ENCODE measurements at regions not wholly inside any gene's neighbourhood (a gene's known extent, or its start where the extent isn't known, plus 50 kb on each side); places are given as distances from the start of the nearest gene placed in this dataset.

DNA sequence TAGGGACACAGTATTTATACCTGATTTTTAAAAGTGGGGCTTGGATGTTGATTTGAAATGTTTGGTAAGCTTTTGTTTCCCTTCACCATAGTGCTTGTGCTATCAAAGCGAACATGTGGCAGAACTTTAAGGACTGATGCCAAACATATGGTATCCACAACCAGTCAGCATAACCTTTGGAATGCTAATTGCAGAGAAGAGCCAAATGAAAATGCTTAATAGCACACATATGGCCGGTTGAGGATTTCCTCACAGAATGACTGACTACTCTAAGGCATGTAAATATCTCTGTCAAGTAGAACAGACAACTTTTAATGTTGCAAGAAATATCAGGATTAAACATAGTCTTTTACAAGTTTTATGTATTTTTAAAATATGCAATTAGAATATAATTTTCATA is 120.9 kb upstream of the COL3A1 start:
- DNase-seq = no peak

DNA sequence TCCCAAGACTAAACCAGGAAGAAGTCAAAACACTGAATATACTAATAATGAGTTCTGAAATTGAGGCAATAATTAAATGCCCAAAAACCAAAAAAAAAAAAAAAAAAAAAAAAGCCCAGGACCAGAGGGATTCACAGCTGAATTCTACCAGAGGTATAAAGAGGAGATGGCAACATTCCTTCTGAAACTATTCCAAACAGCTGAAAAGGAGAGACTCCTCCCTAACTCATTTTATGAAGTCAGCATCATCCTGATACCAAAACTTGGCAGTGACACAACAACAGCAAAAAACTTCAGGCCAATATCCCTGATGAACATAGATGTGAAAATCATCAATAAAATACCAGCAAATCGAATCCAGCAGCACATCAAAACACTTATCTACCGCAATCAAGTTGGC is 108.5 kb upstream of the COL3A1 start:
- no peak for DNase-seq

- DNase-seq = no peak
Measured at GRCh38 chr2:188869550-188869949, 104.6 kb upstream of the COL3A1 start.

GRCh38 chr2:188870289-188870688 is 103.9 kb upstream of the COL3A1 start:
- peak; percentile 52 for DNase-seq

GRCh38 chr2:188875104-188875503 is 99.1 kb upstream of the COL3A1 start:
- DNase-seq = no peak

GRCh38 chr2:188878716-188879115 is 95.5 kb upstream of the COL3A1 start:
- no peak for DNase-seq

GRCh38 chr2:188880740-188881139 is 93.4 kb upstream of the COL3A1 start:
- no peak for DNase-seq

GRCh38 chr2:188881434-188881833 is 92.7 kb upstream of the COL3A1 start:
- DNase-seq = no peak

DNA sequence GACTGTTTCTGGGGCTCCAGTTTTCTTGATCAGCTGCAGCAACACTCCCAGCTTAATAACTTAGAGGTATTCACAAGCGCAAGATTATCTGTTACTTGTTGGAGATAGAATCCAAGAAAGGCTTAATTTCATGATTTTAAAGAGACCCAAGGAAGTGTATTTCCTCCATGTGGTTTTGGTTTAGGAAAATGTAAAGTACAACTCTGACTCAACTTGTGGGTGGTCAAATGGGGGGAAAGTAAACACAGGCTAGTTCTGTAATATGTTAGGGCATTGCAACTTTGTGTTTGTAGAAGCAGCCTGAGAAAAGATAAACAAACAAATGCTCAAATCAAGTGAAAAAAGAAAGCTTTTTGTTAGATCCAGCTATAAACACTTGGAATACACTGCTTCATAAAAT is 90.1 kb upstream of the COL3A1 start:
- DNase-seq = no peak

- no peak for DNase-seq
Measured at GRCh38 chr2:188884517-188884916, 89.7 kb upstream of the COL3A1 start.

- DNase-seq = no peak
Measured at GRCh38 chr2:188889187-188889586, 85.0 kb upstream of the COL3A1 start.

DNA sequence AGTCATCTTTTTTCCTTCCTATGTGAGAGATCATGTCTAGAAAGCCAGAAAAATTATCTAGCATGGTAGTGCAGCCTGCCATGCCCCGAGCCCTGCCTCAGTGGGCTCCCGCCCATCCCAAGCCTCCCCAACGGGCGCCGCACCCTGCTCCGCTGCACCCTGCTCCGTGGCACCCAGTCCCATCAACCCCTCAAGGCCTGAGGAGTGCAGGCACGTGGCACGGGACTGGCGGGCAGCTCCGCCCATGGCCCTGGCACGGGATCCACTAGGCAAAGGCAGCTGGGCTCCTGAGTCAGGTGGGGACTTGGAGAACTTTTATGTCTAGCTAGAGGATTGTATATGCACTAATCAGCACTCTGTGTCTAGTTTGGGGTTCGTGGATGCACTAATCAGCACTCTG is 83.4 kb upstream of the COL3A1 start:
- no peak for DNase-seq

DNA sequence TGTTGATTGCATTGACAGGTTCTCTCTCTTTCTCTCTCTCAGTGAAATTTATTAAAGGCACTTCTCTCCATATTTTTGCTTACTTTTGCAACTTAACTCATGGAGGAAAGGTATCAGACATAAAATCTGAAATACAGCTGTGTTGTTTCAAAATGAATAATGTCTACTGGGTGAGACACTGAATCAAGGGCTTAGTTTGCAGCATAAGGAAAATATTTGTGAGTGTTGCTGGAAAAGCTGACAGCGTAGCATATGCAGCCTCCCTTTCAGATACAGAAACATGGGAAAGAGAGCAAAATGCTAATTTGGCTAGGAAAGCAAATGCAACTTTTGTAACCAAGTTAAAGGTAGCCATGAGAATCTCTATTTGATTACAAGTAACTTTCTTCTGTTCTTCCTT is 81.5 kb upstream of the COL3A1 start:
- no peak for DNase-seq

DNA sequence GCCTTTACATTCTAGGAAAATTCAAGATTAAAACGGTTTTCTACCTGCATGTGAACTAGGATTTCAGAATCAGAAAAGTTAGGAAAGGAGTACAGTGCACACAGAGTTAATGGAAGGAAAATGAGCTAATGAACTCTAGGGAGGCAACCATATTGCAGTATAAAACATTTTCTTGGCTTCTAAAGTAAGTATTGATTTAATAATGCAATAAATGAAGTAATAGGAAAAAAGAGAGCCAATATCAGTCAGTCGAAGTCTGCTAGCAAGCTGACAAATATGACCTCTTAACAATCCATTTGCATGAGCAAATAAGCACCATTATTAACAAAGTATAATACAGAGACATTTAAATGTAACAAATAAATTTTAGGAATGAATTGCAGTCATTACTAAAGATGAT is 80.2 kb upstream of the COL3A1 start:
- DNase-seq = no peak

DNA sequence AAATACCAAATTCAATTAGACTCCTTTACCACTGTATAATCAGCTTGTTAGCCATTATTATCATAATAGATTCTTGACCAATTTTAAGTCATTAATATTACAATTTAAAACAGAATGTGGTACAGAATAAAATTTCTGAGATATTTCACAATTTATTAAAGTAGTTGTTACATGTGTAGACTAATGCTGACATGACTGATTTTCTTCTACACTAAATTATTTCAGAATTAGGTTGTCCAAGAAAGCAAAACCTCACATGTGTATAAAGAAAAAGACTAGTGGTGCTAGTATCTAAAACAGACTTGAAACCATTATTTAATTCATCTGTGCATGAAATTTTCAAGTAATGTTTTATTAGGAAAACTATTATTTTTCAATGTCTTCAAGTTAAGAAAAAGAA is 79.2 kb upstream of the COL3A1 start:
- no peak for DNase-seq

DNA sequence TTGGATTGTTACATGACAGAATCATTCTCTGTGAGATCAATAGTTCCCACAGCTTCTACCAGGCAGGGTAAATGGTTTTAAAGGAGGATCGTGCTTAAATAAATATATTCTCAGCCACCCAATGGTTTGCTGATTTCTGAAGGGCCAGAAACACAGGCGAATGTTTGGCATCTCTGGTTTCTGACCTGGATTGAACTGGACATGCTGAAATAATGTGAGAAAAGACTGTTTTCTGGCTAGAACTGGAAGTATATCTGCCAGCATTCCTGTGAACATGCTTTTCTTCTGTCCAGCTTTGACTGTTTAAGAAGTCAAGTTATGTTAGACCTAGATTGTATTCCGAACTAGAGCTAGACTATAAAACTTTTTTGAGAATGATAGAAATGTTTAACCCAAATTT is 77.1 kb upstream of the COL3A1 start:
- DNase-seq = no peak

DNA sequence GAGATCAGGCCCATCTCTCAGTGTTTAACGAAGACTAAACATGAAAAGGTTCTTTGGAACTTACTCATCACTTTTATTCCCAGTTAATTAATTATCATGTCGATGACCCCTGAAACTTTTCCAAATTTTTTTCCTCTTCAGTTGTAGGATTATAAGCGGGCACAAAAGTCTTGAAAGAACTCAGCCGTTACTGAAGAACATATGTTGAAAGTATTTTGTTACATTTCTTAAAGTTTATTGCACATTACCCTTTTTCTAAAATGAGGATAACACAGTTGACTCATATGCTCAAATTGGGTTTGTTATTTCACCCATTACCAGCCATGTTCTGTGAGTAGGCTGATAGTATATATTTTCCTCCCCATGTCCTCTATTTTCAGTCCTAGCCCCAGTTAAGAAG is 75.9 kb upstream of the COL3A1 start:
- no peak for DNase-seq

- no peak for DNase-seq
Measured at GRCh38 chr2:188902901-188903491, 71.2 kb upstream of the COL3A1 start.

DNA sequence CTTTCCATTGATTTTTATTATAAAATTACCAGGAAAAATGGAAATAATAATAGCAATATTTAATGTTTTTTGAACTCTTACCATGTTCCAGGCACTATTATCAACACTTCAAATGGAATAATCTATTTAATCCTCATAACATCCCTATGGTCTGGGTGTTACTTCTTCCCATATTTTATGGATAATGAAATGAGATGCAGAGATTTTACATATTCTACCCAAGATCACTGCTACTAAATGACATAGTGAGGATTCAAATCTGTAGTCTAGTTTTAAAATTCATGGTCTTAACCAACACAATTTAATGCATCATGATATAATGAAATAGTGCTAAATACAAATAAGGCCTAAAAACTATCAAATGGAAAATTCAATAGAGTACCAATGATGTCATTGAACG is 70.4 kb upstream of the COL3A1 start:
- DNase-seq = no peak

- no peak for DNase-seq
Measured at GRCh38 chr2:188909036-188909435, 65.1 kb upstream of the COL3A1 start.

DNA sequence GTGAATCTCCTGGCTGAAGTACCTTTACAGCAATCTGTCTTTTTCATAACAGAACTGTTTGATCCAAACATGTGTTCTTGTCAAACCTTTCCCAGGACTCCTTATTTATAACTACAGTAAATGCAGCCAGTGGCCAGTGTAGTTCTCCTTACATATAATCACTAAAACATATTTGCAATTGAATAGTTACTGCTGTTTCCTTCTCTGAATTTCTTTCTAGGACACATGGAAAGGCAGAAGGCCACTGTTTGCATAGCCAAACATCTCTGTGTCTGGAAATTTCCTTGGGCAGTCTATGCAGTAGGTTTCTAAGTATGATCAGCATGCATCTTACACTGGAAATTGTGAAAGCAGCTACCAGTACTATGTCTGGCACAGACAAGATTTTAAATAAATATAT is 57.4 kb upstream of the COL3A1 start:
- no peak for DNase-seq

DNA sequence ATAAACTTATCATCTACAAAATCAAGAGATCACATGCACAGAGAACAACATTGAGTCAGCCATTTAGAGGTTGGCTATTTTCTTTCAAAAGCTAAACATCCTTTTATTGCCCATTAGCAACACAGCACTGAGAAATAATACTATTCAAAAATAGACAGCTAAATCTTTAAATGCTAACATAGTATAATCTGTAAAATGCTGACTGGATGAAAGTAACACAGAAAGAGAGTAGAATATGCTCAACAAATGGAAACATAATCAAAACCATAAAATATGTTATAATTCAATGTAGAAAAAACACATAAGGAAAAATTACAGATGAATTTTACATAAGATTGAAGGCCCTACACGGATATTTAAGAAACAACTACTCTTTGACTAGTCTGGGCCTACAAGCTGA is 56.5 kb upstream of the COL3A1 start:
- no peak for DNase-seq

DNA sequence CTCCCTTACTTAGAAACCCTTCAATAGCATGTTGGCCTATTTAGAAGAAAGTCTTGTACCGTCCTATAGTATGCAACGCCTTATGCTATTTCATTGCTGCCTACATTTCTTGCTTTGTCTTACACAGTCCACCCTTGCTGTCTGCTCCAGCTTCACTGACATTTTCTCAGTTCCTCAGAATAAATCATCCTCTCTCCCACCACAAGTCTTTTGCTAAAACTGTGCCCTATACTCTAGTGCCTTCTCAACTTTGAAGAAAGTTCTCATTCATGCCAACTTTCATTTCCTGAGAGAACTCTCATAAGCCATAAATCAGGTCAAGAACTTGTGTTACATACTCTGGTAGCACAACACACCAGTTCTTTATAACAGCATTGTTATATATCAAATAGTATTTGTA is 54.3 kb upstream of the COL3A1 start:
- no peak for DNase-seq

GRCh38 chr2:188922191-188922590 is 52.0 kb upstream of the COL3A1 start:
- DNase-seq = no peak

All from activated CD4-positive, alpha-beta T cell treated with anti-CD3 and anti-CD28 coated beads, Interleukin-10, Interleukin-2, amounts not matched to agents 100 ng/mL and 50 ng/mL, durations not matched to agents 16 hours and 8 hours (primary cell).